HG03558 (cell line): ENCODE measurements at regions not wholly inside any gene's neighbourhood (a gene's known extent, or its start where the extent isn't known, plus 50 kb on each side); places are given as distances from the start of the nearest gene placed in this dataset.

ENCODE experiments used
- ATAC-seq: cut with Tn5 transposase; IDR thresholded peaks from one replicate; pipeline ENCODE4 v1.9.1; 2021; ENCODE audit warnings: moderate number of reproducible peaks; ENCODE audit not compliant: unreplicated experiment; ENCODE audit errors: extremely low read depth

DNA sequence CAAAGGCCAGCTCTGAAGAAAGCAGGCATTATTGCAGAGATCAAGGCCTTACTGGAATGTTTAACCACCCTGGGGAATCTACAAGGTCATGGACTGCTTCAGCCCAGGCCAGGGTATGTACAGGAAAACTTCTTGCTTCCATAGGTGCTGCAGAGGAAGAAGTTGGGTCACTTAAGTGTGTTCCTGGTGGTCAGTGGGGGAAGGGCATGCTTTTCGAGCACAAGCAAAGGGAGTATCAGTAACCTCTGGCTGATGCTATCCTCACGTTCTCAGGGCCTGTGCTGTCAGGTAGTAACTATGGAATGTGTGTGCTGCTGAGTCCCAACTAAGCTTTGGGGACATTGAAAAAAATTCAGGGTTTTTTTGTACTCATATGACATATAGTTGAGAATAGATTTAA lies 234.0 kb upstream of the SP4 start:
- ATAC-seq: no peak

DNA sequence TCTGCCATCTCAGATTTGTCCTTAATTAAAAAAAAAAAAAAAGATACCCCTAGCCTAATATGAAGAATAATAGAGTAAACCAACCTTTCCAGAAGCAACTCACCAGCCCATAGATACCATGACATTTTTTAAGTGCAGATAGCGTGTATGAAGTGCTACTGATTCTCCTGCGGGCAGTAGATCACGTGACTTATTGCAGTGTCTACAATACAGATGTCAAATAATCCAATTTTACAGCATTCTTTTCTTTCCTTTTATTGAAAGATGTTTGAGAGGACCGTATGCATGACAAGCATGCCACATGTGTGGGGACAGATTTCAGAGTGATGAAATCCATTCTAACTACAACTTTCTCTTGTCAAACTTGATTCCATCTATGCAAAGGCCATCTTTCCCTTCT lies 232.9 kb upstream of the SP4 start:
- ATAC-seq: no peak

DNA sequence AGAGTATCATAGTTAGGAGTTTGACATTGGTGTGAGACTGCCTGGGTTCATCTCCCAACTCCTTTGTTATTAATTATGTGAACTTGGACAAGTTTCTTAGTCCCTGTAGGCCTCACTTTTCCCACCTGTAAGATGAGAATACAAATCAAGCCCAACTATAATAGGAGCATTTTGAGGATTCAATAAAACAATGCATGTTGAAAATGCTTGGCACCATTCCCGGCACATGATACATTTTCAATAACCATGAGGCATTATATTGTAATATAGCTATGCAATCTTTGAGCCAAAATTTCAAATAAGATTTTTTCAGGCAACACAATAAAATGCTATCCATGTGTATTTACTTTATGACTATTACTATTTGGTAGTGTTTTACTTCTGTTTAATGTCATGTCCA lies 229.0 kb upstream of the SP4 start:
- ATAC-seq: no peak

DNA sequence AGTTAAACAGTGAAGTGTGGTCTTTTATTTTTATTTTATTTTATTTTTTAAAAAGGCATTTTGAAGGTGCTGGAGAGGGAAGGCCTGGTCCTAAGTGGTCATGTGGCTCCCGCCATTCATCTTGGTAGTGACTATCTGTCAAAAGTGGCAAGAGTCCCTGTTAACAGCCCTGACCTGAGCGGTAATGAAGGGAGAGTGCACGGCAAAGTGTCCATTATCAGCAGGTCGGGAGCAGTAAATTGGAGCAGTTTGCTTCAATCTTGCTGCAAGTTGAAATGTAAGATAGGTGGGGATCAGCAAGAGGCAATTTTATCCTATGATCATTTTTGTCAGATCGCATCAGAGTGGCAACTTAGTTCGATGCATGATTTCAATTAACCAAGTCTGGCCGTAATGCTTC lies 227.4 kb upstream of the SP4 start:
- ATAC-seq: no peak

DNA sequence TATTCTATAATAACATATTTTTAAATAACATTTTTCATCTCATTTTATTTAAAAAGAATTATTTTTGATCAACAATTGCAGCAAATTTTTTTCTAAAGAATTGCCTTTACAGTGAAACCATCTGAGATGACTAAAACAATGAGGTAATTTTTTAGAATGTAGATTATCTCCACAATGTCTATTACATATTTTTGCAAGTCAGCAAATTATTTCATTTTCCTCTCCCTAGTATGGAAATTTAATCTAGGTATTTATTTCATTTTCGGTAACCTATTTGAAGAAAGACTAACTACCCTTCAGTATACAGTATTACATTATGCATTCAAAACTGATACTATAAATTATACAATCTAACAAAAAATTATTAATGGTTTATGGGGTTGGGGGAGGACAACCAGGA lies 213.2 kb upstream of the SP4 start:
- no peak for ATAC-seq

DNA sequence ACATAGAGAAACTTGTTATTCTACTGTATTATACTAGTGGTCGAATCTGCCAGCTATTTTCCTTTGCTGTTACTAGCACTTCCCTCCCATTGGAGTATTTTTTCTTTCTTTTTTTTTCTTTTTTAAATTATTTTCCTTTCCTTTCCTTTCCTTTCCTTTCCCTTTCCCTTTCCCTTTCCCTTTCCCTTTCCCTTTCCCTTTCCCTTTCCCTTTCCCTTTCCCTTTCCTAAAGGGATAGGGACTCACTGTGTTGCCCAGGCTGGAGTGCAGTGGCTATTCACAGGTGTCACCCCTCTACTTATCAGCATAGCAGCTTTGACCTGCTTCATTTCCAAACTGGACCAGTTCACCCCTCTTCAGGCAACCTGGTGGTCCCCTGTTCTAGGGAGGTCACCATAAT lies 212.6 kb upstream of the SP4 start:
- ATAC-seq: no peak

DNA sequence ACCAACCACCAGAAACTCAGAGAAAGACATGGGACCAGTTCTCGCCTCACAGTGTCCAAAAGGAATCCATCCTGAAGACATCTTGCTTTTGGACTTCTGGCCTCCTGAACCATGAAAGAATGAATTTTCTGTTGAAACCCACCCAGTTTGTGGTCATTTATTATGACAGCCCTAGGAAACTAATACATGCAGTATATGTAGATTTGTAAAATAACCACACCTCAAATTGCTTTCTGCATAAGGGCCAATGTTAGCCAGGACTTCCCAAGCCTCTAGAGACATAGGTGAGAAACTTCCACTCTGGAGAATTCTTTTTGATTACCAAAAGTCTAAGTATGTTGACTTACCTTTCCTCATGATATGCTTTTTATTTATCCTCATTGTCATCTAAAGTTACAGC lies 210.5 kb upstream of the SP4 start:
- no peak for ATAC-seq

DNA sequence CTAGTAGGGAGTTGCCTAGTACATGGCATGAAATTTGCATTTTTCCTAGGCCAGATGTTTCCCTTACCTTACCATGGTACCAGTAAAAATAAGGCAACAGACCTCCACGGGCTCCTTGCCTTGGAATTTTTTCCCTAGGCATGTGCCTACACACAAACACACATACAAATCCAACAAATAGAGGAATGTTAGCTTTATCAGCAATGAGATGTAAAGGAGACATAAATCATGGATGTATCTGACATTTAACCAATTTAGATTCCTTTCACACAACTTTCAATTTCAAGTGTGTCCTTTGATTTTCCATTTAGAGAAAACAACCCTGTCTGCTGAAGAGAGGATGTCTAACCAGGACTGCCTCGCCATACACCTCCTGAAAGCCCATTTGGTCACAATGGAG lies 209.7 kb upstream of the SP4 start:
- no peak for ATAC-seq

DNA sequence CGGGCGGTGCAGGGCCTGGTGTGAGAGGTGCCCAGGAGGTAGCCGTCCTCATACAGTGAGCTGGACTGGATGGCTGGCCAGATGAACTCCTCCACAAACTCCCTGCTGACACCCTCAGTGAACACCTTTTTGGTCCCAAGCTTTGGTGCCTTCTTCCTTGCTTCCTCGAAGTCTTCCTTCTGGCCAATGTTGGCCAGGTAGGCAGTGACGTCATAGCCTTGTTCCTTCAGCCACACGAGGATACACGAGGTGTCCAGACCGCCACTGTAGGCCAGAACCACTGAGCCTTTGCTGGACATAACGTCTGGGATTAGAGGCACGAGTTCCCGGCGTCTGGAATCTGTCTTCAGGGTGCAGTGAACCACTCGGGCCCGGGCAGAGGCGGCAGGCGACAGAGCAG lies 206.8 kb upstream of the SP4 start:
- ATAC-seq: no peak

DNA sequence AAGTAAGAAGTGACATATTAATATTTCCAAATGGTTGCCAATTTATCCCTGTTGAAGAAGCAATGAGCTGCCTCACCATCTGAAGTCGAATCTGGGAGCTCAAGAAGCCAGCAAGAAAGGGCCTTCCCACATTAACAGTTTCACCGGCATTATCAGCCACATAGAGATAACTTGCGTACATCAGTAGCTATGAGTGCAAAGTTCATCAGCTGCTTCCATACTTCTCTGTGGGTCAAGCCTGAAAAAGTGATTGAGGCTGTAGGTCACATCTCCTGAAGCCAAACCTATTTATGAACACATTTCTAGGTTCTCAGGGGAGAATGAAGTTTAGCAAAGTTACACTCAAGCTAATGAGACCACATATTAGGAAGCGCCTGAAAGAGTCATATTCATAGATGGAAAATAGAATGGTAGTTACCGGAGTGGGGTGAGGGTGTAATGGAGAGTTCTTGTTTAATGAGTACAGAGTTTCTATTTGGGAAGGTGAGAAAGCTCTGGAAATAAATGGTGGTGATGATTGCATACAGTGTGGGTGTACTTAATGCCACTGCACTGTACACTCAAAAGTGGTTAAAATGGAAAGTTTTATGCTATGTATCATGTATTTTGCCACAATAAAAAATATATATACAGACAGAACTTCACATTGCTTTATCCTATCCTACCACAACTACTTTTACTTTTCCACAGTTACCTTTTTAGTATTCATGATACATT lies 189.3 kb upstream of the SP4 start:
- ATAC-seq: no peak

DNA sequence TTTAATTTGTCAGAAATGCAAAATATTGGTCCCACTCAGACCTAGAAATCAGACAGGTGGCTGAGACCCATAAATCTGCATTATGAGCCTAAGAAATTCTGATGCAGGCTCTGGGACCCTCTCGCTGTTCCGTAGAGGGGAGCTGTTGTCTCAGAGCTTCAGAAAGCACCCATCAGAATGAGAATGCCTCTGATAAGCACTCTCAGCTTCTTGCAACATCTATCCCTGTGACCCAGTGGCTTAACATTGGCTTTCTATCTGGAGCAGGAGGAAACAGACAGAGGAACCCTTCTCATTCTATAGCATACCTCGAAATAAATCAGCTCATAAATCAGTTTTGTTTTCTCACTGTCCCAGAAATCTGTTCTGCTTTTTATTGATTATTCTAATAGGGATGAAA lies 184.6 kb upstream of the SP4 start:
- ATAC-seq: no peak

DNA sequence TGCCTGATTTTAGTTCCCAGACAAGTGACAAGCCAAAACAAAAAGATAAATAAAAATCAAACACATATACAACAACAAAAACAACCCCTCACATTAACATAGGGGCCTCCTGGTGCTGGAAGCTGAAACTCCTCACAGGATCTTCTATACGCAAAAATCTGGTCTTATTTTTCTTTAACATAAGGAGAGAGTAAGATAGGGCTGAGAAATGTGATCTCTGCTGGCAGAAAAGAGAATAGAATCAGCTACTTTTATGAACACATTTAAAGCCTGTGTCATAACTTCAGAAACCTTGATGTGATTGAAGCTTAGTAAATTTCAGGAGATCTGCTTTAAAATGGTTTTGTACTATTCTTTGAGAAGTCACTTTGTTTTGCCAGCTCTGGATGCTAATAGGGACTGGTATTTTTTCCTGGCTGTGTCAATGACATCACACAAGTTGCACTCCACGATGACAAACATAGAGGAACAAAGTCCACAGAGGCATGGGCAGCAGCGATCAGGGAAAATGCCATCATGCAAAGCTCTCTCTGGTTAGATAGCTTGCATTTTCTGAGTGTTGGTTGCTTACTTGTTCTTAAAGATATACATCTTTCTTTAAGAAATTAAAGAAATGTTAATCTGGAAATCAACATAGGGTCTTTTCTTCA lies 176.6 kb upstream of the SP4 start:
- ATAC-seq: no peak

DNA sequence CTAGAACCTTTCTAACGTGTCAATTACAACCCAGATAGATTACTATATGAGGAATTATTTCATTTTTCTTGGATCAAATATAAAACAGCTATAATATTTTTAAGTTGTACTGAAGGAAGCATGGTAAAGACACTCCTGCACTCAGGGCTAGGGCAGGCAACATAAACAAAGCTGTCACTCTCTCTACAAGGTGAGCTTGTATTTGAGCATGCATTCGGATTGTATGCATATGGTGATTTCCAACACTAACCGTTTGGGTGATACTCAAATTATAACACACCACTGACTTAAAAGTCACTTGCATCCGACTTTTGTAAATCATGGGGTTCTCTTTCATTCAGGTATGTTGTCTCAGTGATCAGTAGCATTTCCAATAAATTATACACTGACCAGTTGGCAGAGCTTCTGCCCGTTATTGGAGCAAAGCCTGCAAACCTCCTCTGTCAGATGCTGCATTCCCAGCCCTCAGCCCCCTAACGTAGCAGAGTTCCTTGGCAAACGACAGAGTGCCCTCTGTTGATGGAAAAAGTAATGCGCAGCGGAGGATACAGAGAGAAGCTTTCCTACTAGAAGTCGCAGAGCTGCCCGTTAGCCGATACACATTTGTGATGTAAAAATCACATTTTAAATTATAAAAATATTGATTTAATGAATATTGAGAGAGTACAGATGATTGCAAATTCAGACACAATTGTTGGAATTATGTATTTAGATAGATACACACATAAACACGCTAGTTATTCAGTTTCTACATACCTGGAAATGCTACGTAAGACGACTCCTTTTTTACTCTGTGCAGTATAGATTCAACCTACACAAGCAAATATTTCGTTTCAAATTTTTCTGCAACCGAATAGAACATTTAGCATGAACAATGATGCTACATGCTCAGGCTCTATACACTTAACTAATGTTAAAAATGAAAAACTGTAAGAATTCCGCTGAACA lies 173.9 kb upstream of the SP4 start:
- ATAC-seq: no peak

DNA sequence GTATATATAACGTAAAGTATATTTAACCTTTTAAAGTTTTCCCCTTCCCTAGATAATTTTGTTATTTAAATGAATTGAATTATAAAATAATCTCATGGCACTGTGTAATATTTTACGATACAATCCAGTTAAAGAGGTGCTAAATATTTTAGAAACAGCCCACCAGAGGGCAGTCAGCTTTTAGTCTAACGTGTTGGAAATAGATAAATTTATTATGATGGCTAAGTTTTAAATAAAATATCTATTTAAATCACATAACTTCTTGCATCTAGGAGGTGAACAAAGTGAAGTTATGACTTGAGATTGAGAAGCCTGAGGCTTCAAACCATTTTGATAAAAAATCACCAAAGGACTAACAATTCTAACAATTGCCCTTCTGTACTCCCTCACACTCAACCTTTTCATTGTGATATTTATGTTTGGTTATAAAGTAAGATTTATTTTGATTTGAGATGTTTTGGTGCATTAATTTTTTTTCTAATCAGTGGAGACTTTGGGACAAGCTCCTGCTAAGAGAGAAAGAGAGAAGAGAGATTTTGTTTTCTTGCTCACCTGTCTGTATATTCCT lies 171.5 kb upstream of the SP4 start:
- no peak for ATAC-seq

DNA sequence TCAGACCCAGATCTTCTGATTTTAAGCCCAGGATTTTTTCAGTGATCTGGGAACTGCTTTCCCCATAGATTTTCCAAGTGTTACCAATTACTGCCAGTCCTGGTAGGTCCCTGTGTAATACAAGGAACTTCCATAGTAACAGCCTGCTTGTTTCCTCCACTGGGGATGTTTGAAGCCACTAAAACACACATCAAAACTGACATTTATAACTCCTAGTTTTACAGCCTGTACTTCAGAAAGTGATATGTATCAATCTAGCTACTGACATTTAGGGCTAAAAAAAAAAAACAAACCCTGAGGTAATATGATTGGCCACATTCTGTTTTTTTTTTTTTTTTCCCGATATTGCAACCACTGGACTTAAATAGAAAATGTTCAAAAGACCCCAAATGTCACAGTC lies 166.9 kb upstream of the SP4 start:
- no peak for ATAC-seq

DNA sequence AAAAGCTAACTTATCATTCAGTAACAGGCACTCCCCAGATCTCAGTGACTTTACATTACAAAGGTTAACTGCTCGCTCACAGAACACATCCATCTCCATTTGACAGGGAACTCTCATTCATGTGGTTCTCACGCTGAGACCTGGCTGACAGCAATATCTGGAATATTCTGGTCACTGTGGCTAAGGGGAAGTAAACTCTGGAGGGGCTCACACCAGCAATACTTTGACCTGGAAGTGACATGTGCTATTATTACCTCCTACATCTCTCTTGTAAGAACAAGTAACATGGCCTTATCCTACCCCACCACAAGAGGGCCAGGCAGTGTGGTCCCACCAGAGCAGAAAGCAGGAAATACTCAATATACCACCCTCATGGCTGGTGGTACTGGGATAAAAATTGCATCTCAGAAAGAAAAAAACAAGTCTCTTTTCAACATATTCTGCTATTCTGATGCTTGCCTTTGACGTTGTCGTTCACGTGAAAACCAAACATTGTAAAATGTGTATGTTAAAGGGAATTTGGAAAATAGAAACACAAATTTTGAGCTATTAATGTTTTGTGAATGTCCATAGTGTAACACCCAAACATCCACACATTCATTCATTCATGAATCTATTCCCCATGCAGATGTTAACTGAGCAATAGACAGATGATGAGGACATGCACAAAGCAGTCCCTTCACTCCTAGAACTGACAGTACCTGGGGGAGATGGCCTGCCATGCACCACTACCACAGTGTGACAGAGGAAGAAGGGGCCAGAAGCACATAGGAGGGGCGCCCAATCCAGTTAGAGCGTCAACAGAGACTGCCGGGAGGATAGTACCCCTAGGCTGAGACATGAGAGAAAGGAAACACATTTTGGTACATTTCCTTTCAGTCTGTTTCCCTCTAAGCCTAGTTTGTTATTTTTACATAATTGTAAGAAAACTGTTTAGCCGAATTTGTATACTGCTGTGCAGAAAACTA lies 166.0 kb upstream of the SP4 start:
- no peak for ATAC-seq

DNA sequence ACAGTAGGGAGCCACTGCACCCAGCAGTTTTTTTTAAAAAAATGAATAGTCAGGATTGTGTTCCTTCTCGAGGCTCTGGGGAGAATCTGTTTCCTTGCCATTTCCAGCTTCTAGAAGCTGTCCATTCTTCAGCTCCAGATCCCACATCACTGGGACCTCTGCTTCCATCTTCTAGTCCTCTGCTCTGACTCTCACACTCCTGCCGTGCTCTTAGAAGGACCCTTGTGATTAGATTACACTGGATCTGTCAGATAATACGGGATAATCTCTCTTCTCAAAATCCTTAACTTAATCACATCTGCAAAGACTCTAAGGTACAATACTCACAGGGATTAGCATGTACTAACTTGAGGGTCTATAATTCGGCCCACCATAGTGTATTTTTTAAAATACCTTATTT lies 158.9 kb upstream of the SP4 start:
- ATAC-seq: no peak

DNA sequence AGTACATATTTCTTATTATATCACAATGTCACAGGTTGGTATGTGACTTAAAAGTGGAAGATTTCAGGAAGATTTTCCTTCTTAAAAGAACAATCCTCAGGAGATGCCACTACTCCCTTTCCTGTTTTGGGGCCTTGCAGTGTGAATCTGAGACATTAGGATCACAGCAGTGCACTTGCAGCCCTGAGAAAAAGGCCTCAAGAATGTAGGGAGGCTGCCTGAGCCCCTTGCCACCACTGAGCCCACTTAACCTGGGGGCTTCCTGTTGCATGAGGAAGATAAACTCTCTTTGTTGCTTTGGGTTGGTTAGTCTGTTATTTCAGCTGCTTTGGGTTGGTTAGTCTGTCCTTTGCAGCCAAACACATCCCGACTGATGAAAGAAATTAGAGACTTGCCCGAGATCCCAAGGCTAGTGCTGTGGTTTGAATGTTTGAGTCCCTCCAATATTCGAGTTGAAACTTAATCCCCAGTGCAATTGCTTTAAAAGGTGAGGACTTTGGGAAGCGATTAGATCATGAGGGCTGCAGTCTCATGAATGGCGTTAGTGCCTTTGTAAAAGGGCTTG lies 151.3 kb upstream of the SP4 start:
- ATAC-seq: no peak

DNA sequence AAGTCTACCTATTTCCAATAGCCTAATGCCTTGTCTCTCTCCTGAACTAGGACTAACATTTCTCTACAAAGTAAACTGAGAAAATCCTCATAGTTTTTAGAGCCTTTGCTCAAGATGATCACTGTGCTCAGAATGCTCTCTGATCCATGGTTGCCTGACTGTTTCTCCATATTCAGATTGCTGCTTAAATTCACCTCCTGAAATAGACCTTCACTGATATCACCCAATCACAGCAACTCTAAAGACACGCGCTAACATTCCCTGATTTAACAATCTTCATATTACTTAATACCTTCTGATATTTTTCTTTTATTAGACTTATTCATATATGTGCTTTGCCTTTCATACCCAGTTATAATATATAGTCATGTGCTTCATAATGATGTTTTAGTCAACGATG lies 148.9 kb upstream of the SP4 start:
- ATAC-seq: no peak

DNA sequence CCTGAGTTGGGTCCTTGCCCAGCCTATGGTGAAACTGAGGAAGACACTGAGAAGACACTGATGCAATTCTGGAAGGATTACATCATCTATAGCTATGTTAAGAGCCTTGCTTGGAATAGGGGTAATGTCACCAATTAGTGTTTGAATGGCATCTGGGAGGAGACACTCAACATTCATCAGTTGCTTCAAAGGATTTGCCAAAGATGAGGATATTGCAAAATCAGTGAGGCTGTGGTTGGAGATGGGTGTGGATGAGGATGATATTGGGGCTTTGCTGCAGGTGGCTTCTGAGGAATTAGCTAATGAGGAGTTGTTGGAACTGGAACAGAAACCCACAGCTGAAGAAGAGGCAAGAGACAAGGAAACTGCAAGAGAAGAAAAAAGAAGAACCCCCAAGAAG lies 146.7 kb upstream of the SP4 start:
- ATAC-seq: no peak
